HepG2 (cell line): ENCODE measurements at regions not wholly inside any gene's neighbourhood (a gene's known extent, or its start where the extent isn't known, plus 50 kb on each side); places are given as distances from the start of the nearest gene placed in this dataset.

Experiments used
- ATAC-seq: fragments of 200-7000 bp; cut with Tn5 transposase; 3 replicates; pipeline ENCODE4 v1.9.1; 2020; ENCODE audit warnings: mild to moderate bottlenecking, moderate library complexity
- BruUV-seq: library from RNA; stranded (reverse); fragments of 400-500 nt; replicated peaks from 2 replicates; lab custom pipeline; 2021; lab: Mats Ljungman, UMichigan
- CTCF ChIA-PET: fragments of 300-600 bp; formaldehyde crosslinking; extraction: SDS; loops from one replicate; lab custom pipeline; 2021; ENCODE audit warnings: low total read pairs, inconsistent platforms, low intra/inter-chr PET ratio; lab: Yijun Ruan, JAX
- POLR2A ChIA-PET: fragments of 350-600 bp; sonication (Branson Sonifier 250); formaldehyde crosslinking; loops from one replicate; lab custom pipeline; 2020; ENCODE audit warnings: antibody characterized with exemption, inconsistent platforms; lab: Yijun Ruan, JAX
- DNase-seq: peaks from one replicate; pipeline ENCODE4 v3.0.0-alpha.2; 2015; ENCODE audit warnings: low spot score
- FAIRE-seq: peaks from 3 replicates; lab custom pipeline; 2011; peaks lifted over from hg19 to GRCh38; lab: Jason Lieb, UNC
- H2AFZ ChIP-seq: one replicate; pipeline ENCODE4 v1.6.1; 2011; ENCODE audit warnings: low read length, inconsistent platforms
- H3K27ac ChIP-seq: fragments of 300-600 bp; 3 replicates; pipeline ENCODE4 v1.8.0; 2011; ENCODE audit warnings: mixed run types, mild to moderate bottlenecking, mixed read lengths, low read length, inconsistent platforms; ENCODE audit not compliant: insufficient read depth; ENCODE audit errors: extremely low read length
- H3K27me3 ChIP-seq, 2 experiments: fragments of 200-600 bp in 1 of 2; 2 replicates in 1 of 2; 3 replicates in 1 of 2; pipeline versions ENCODE4 v1.6.0 to v1.8.0; 2011; ENCODE audit warnings: low read length in 2 of 2, mild to moderate bottlenecking in 2 of 2, moderate library complexity in 2 of 2, inconsistent platforms in 1 of 2; ENCODE audit not compliant: insufficient read depth in 2 of 2, control insufficient read depth in 1 of 2
- H3K36me3 ChIP-seq, 2 experiments: fragments of 200-600 bp in 1 of 2; replicated peaks in 1 of 2; 2 replicates in 1 of 2; 3 replicates in 1 of 2; pipeline versions ENCODE4 v1.5.1 to v1.8.0; 2011; ENCODE audit warnings: low read length in 2 of 2, inconsistent platforms in 1 of 2; ENCODE audit not compliant: insufficient read depth in 2 of 2, control insufficient read depth in 1 of 2
- H3K4me1 ChIP-seq: 2 replicates; pipeline ENCODE4 v1.5.1; 2012; ENCODE audit warnings: low read length, inconsistent platforms; ENCODE audit not compliant: insufficient read depth
- H3K4me2 ChIP-seq: 2 replicates; pipeline ENCODE4 v1.6.0; 2011; ENCODE audit warnings: low read depth, low read length, inconsistent platforms
- H3K4me3 ChIP-seq, 3 experiments: fragments of 200-600 bp in 1 of 3; sonication (generic), shearing (Covaris generic) in 1 of 3; replicated peaks in 1 of 3; 2 replicates each; pipeline ENCODE4 v1.5.1; 2011 to 2016; ENCODE audit warnings: low read length in 3 of 3, inconsistent platforms in 2 of 3, low read depth in 2 of 3, mild to moderate bottlenecking in 2 of 3, control low read depth in 1 of 3, mixed read lengths in 1 of 3; ENCODE audit not compliant: insufficient read depth in 1 of 3
- H3K79me2 ChIP-seq: one replicate; pipeline ENCODE4 v1.6.1; 2011; ENCODE audit warnings: low read length, inconsistent platforms; ENCODE audit not compliant: insufficient read depth
- H3K9ac ChIP-seq: 2 replicates; pipeline ENCODE4 v1.6.0; 2011; ENCODE audit warnings: mild to moderate bottlenecking, low read depth, low read length, inconsistent platforms; ENCODE audit not compliant: insufficient read depth
- H3K9me3 ChIP-seq: 2 replicates; pipeline ENCODE4 v1.5.1; 2012; ENCODE audit warnings: mild to moderate bottlenecking, low read length
- H4K20me1 ChIP-seq: 2 replicates; pipeline ENCODE4 v1.6.0; 2011; ENCODE audit warnings: inconsistent platforms, mild to moderate bottlenecking, low read length, moderate library complexity; ENCODE audit not compliant: insufficient read depth
- BATF2 ChIP-seq: sonication (generic); formaldehyde crosslinking; IDR thresholded peaks from 2 replicates; pipeline ENCODE4 v1.8.0; 2022; ENCODE audit warnings: mild to moderate bottlenecking, missing genetic modification reagents, moderate library complexity
- HOMEZ ChIP-seq: IDR thresholded peaks from 2 replicates; pipeline ENCODE4 v1.6.1; 2016; ENCODE audit warnings: low read depth
- NFATC3 ChIP-seq: sonication (generic); formaldehyde crosslinking; IDR thresholded peaks from 2 replicates; pipeline ENCODE4 v1.5.1; 2020; ENCODE audit warnings: mild to moderate bottlenecking, missing genetic modification reagents
- PLRG1 ChIP-seq: fragments of 450-650 bp; conservative IDR thresholded peaks from 2 replicates; pipeline ENCODE4 v1.6.1; 2016
- RFXAP ChIP-seq: sonication (generic); formaldehyde crosslinking; IDR thresholded peaks from 2 replicates; pipeline ENCODE4 v1.4.0; 2020; ENCODE audit warnings: missing genetic modification reagents, borderline replicate concordance
- ZNF101 ChIP-seq: sonication (generic); formaldehyde crosslinking; IDR thresholded peaks from 2 replicates; pipeline ENCODE4 v1.4.0; 2020; ENCODE audit warnings: mild to moderate bottlenecking, low read depth, missing genetic modification reagents, borderline replicate concordance
- ZNF264 ChIP-seq: sonication (generic); formaldehyde crosslinking; IDR thresholded peaks from 2 replicates; pipeline ENCODE4 v1.4.0; 2020; ENCODE audit warnings: missing genetic modification reagents
- ZNF3 ChIP-seq: IDR thresholded peaks from 2 replicates; pipeline ENCODE4 v1.7.0; 2017; ENCODE audit warnings: inconsistent platforms
- WGBS: methylation state at CpG from one replicate; pipeline ENCODE4 v1.1.6; 2017; ENCODE audit warnings: low lambda C conversion rate; 5-methylcytosine and 5-hydroxymethylcytosine counted together
- in situ Hi-C: cut with HindIII; loops from 2 replicates; pipeline ENCODE4 v1.10.0; 2017; ENCODE audit warnings: low pct_unique_long_range_greater_than_20kb; ENCODE audit not compliant: extremely low pct_ligation_motif_present
- intact Hi-C: fragments of 100-400 bp; cut with micrococcal nuclease; formaldehyde crosslinking; loops from one replicate; pipeline ENCODE4 v1.10.0; 2022; ENCODE audit not compliant: unreplicated experiment

- no peak overlapping the region for H3K4me2 ChIP-seq
- no peak for FAIRE-seq
- no TSS peak for BruUV-seq
- no peak overlapping the region for H3K27ac ChIP-seq
- H3K36me3 ChIP-seq, result no peaks in the 10 kb centered on the region
- H3K4me3 ChIP-seq, result no peak overlapping the region
- ChIA-PET POLR2A (no interaction called here), CTCF (no interaction called here)
- TF ChIP-seq ZNF264 (CRISPR knock-in tag) (no peak), NFATC3 (CRISPR knock-in tag) (no peak), ZNF3 (no peak), HOMEZ (CRISPR knock-in tag) (no peak), PLRG1 (no peak), ZNF101 (CRISPR knock-in tag) (no peak), RFXAP (CRISPR knock-in tag) (no peak), BATF2 (CRISPR knock-in tag) (no peak)
- in situ Hi-C loops (no loop called here), intact Hi-C loops (no loop called here)
- no peak overlapping the region for H3K9ac ChIP-seq
- H4K20me1 ChIP-seq, result no peaks in the 10 kb centered on the region
- no peak for DNase-seq
- WGBS, result 35% methylated on average over 11 of the region's 12 CpGs
- no peaks in the 10 kb centered on the region for H3K9me3 ChIP-seq
- no peak overlapping the region for H2AFZ ChIP-seq
- H3K79me2 ChIP-seq, result no peaks in the 10 kb centered on the region
- peaks cover 4 to 26% of the 10 kb centered on the region in 2 experiments; a peak in 4 of 5 replicates for H3K27me3 ChIP-seq
- no peak for ATAC-seq
- H3K4me1 ChIP-seq, result no peaks in the 10 kb centered on the region
Measured at GRCh38 chr3:14282001-14282705, 103.5 kb downstream of the LSM3 start.
